Breast epithelium (tissue), 3 donors: ENCODE measurements at regions not wholly inside any gene's neighbourhood (a gene's known extent, or its start where the extent isn't known, plus 50 kb on each side); places are given as distances from the start of the nearest gene placed in this dataset.

Experiments used
- CTCF ChIP-seq, 3 donors: fragments of 450-650 bp; IDR thresholded peaks; one replicate each; pipeline ENCODE4 v1.5.1; 2016 to 2017; ENCODE audit warnings: antibody characterized with exemption in 3 of 3, mild to moderate bottlenecking in 3 of 3, moderate library complexity in 3 of 3
- POLR2A ChIP-seq: fragments of 450-650 bp; IDR thresholded peaks from one replicate; pipeline ENCODE4 v1.6.1; 2016; ENCODE audit warnings: antibody characterized with exemption, mild to moderate bottlenecking, moderate library complexity
- POLR2AphosphoS5 ChIP-seq, 3 donors: sonication (generic); formaldehyde crosslinking; IDR thresholded peaks; one replicate each; pipeline ENCODE4 v1.6.1; 2017; ENCODE audit warnings: antibody characterized with exemption in 3 of 3

GRCh38 chr5:77942578-77943239 lies 166.6 kb upstream of the TBCA start:
- TF ChIP-seq CTCF (IDR thresholded peaks at IDR 0.05) (no peak), POLR2A (no peak), POLR2AphosphoS5 (IDR thresholded peaks at IDR 0.05) (no peak)
